Kidney capillary endothelial cell (primary cell): ENCODE measurements at regions not wholly inside any gene's neighbourhood (a gene's known extent, or its start where the extent isn't known, plus 50 kb on each side); places are given as distances from the start of the nearest gene placed in this dataset.
A peak's percentile ranks its signal among the peaks of the same experiment; 100 is the strongest.

ENCODE experiments used
- DNase-seq: peaks from one replicate; pipeline ENCODE4 v3.0.0-alpha.2; 2018; ENCODE audit warnings: low spot score

- DNase-seq: no peak
Measured at GRCh38 chrX:7789200-7789599, 53.8 kb upstream of the VCX start.

GRCh38 chrX:7788334-7788733, 54.6 kb upstream of the VCX start:
- no peak for DNase-seq

- DNase-seq: no peak
Measured at GRCh38 chrX:7787714-7788113, 55.3 kb upstream of the VCX start.

GRCh38 chrX:7784580-7784979, 58.4 kb upstream of the VCX start:
- DNase-seq: no peak

- no peak for DNase-seq
Measured at GRCh38 chrX:7779644-7780043, 63.3 kb upstream of the VCX start.

GRCh38 chrX:7775987-7776386, 67.0 kb upstream of the VCX start:
- DNase-seq: no peak

- DNase-seq: no peak
Measured at GRCh38 chrX:7771788-7772438, 71.1 kb upstream of the VCX start.

- no peak for DNase-seq
Measured at GRCh38 chrX:7759830-7760229, 83.1 kb upstream of the VCX start.

- DNase-seq: peak; percentile 3
Measured at GRCh38 chrX:7746856-7747255, 96.1 kb upstream of the VCX start.

- DNase-seq: no peak
Measured at GRCh38 chrX:7730071-7730470, 112.9 kb upstream of the VCX start.

GRCh38 chrX:7720519-7720918, 122.5 kb upstream of the VCX start:
- no peak for DNase-seq

GRCh38 chrX:7714351-7714750, 128.6 kb upstream of the VCX start:
- DNase-seq: no peak

GRCh38 chrX:7711167-7711566, 131.8 kb upstream of the VCX start:
- peak; percentile 7 for DNase-seq

- peak; percentile 42 for DNase-seq
Measured at GRCh38 chrX:7709845-7710244, 133.1 kb upstream of the VCX start.

- DNase-seq: no peak
Measured at GRCh38 chrX:7706032-7706431, 136.9 kb upstream of the VCX start.

GRCh38 chrX:7704205-7704604, 138.8 kb upstream of the VCX start:
- DNase-seq: no peak

GRCh38 chrX:7698248-7698647, 144.7 kb upstream of the VCX start:
- no peak for DNase-seq

- DNase-seq: no peak
Measured at GRCh38 chrX:7690842-7691241, 152.1 kb upstream of the VCX start.

- no peak for DNase-seq
Measured at GRCh38 chrX:7689791-7690412, 153.1 kb upstream of the VCX start.

GRCh38 chrX:7680181-7680580, 162.8 kb upstream of the VCX start:
- no peak for DNase-seq

- no peak for DNase-seq
Measured at GRCh38 chrX:7654316-7654715, 188.7 kb upstream of the VCX start.

- DNase-seq: no peak
Measured at GRCh38 chrX:7647831-7648230, 195.1 kb upstream of the VCX start.

GRCh38 chrX:7641141-7641540, 201.8 kb upstream of the VCX start:
- DNase-seq: no peak

- no peak for DNase-seq
Measured at GRCh38 chrX:7640392-7640791, 202.6 kb upstream of the VCX start.
